OCI-LY1 (cell line): ENCODE measurements at regions not wholly inside any gene's neighbourhood (a gene's known extent, or its start where the extent isn't known, plus 50 kb on each side); places are given as distances from the start of the nearest gene placed in this dataset.

ENCODE experiments used
- EZH2 ChIP-seq: fragments of 200-600 bp; sonication (generic), shearing (Covaris generic); IDR thresholded peaks from 2 replicates; pipeline ENCODE4 v1.8.0; 2017; ENCODE audit warnings: borderline replicate concordance, mixed run types, mild to moderate bottlenecking, antibody characterized with exemption, low read length, moderate library complexity, mixed read lengths
- TF ChIP-seq, protein P1 (sequence below): fragments of 200-600 bp; sonication (generic), shearing (Covaris generic); IDR thresholded peaks from 2 replicates; pipeline ENCODE4 v1.5.1; 2017; ENCODE audit warnings: mild to moderate bottlenecking, antibody characterized with exemption, low read length, moderate library complexity, mixed read lengths

GRCh38 chr3:153313302-153313965, 151.4 kb downstream of the RAP2B start:
- TF ChIP-seq, protein P1, sequence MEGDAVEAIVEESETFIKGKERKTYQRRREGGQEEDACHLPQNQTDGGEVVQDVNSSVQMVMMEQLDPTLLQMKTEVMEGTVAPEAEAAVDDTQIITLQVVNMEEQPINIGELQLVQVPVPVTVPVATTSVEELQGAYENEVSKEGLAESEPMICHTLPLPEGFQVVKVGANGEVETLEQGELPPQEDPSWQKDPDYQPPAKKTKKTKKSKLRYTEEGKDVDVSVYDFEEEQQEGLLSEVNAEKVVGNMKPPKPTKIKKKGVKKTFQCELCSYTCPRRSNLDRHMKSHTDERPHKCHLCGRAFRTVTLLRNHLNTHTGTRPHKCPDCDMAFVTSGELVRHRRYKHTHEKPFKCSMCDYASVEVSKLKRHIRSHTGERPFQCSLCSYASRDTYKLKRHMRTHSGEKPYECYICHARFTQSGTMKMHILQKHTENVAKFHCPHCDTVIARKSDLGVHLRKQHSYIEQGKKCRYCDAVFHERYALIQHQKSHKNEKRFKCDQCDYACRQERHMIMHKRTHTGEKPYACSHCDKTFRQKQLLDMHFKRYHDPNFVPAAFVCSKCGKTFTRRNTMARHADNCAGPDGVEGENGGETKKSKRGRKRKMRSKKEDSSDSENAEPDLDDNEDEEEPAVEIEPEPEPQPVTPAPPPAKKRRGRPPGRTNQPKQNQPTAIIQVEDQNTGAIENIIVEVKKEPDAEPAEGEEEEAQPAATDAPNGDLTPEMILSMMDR = no peak
- TF ChIP-seq EZH2 = no peak
